ENCODE measurements at regions not wholly inside any gene's neighbourhood (a gene's known extent, or its start where the extent isn't known, plus 50 kb on each side); places are given as distances from the start of the nearest gene placed in this dataset.

DNA sequence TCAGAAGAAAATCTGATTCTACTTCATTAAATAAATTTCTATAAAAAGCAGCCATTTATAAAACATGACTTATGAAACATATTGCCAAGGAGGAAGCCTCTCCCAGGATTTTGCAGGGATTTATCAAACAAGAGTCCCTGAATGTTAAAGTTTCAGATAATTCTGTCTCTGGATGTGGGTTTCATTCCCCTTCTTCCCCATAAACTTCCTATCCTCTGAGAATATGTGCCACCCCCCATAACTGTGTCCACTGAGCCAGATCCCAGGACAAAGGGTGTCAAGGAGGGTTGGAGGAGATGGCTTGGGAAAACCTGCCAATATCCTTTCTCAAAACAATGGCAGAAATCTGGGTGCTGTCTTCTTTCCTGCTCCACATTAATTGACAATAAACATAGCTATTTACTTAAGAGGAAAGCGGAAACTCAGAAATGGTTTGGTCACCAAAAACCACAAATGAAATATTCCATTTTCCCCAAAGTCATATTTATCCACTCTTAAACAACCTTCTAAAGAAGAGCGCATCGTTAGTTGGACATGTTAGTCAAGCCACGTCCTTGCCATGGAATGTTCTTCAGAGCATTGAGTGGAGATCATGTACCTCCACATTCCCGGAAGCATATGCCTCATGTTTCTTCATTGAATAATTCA lies 54.3 kb upstream of the AKR1E2 start:
- TF ChIP-seq RAD21 (CRISPR knock-in tag; conservative IDR thresholded peaks at IDR 0.05 in 1 of 2, IDR thresholded peaks at IDR 0.05 in 1 of 2) (no peak), EZH2 (IDR thresholded peaks at IDR 0.05; ENCODE audit: borderline replicate concordance, low read depth, low read length) (no peak), NR2F6 (CRISPR knock-in tag; IDR thresholded peaks at IDR 0.05) (no peak), CREB1 (IDR thresholded peaks at IDR 0.05) (no peak), CREB1 (CRISPR knock-in tag; IDR thresholded peaks at IDR 0.05) (no peak), KAT8 (IDR thresholded peaks at IDR 0.05; ENCODE audit: low read depth) (no peak), CREBBP (IDR thresholded peaks at IDR 0.05; ENCODE audit: low read depth, low read length) (no peak)
- TF ChIP-seq, protein P1, sequence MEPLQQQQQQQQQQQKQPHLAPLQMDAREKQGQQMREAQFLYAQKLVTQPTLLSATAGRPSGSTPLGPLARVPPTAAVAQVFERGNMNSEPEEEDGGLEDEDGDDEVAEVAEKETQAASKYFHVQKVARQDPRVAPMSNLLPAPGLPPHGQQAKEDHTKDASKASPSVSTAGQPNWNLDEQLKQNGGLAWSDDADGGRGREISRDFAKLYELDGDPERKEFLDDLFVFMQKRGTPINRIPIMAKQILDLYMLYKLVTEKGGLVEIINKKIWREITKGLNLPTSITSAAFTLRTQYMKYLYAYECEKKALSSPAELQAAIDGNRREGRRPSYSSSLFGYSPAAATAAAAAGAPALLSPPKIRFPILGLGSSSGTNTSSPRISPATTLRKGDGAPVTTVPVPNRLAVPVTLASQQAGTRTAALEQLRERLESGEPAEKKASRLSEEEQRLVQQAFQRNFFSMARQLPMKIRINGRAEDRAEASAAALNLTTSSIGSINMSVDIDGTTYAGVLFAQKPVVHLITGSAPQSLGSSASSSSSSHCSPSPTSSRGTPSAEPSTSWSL (CRISPR knock-in tag; IDR thresholded peaks at IDR 0.05; ENCODE audit: borderline replicate concordance), result no peak

Data from K562 (cell line).